Nephron (organoid): ENCODE measurements at regions not wholly inside any gene's neighbourhood (a gene's known extent, or its start where the extent isn't known, plus 50 kb on each side); places are given as distances from the start of the nearest gene placed in this dataset.

Experiments
- H3K27ac Mint-ChIP-seq, 3 experiments: 2 replicates each; pipeline ENCODE4 v1.8.0; 2020; ENCODE audit warnings: mixed read lengths in 3 of 3, mild to moderate bottlenecking in 2 of 3, moderate library complexity in 1 of 3
- H3K27me3 Mint-ChIP-seq: 2 replicates; pipeline ENCODE4 v1.8.0; 2021; ENCODE audit warnings: low read depth, mild to moderate bottlenecking, moderate library complexity, mixed read lengths
- H3K36me3 Mint-ChIP-seq: 2 replicates; pipeline ENCODE4 v1.8.0; 2020; ENCODE audit warnings: low read depth, mixed read lengths
- H3K4me1 Mint-ChIP-seq: 2 replicates; pipeline ENCODE4 v1.8.0; 2020; ENCODE audit warnings: mixed read lengths
- H3K4me3 Mint-ChIP-seq, 3 experiments: 2 replicates each; pipeline ENCODE4 v1.8.0; 2020; ENCODE audit warnings: mild to moderate bottlenecking in 3 of 3, mixed read lengths in 3 of 3, moderate library complexity in 2 of 3
- H3K9me3 Mint-ChIP-seq: 2 replicates; pipeline ENCODE4 v1.8.0; 2020; ENCODE audit warnings: mixed read lengths
- CTCF ChIP-seq, 3 experiments: fragments of 200-600 bp; sonication (generic); IDR thresholded peaks; one replicate each; pipeline ENCODE4 v1.5.0; 2021; ENCODE audit warnings: antibody characterized with exemption in 3 of 3; ENCODE audit not compliant: unreplicated experiment in 3 of 3

- Mint-ChIP-seq H3K27ac (no peak overlapping the region), H3K27me3 (peaks cover 6% of the 10 kb centered on the region), H3K4me1 (peaks cover 6% of the 10 kb centered on the region), H3K36me3 (no peaks in the 10 kb centered on the region), H3K4me3 (no peak overlapping the region), H3K9me3 (peaks cover 17% of the 10 kb centered on the region)
- no peak for TF ChIP-seq CTCF (IDR thresholded peaks at IDR 0.05; ENCODE audit: unreplicated experiment in 3 of 3)
These were observed 347.2 kb upstream of the TRIB2 start for GRCh38 chr2:12369566-12369965.

GRCh38 chr2:12376025-12376424, 340.7 kb upstream of the TRIB2 start:
- Mint-ChIP-seq H3K27me3 (peaks cover 6% of the 10 kb centered on the region), H3K9me3 (no peaks in the 10 kb centered on the region), H3K27ac (no peak overlapping the region), H3K4me1 (no peaks in the 10 kb centered on the region), H3K36me3 (no peaks in the 10 kb centered on the region), H3K4me3 (no peak overlapping the region)
- no peak for TF ChIP-seq CTCF (IDR thresholded peaks at IDR 0.05; ENCODE audit: unreplicated experiment in 3 of 3)

- Mint-ChIP-seq H3K4me1 (no peaks in the 10 kb centered on the region), H3K36me3 (no peaks in the 10 kb centered on the region), H3K27ac (no peak overlapping the region), H3K4me3 (no peak overlapping the region), H3K9me3 (peaks cover 3% of the 10 kb centered on the region), H3K27me3 (peaks cover 2% of the 10 kb centered on the region)
- no peak for TF ChIP-seq CTCF (IDR thresholded peaks at IDR 0.05; ENCODE audit: unreplicated experiment in 3 of 3)
These were observed 337.6 kb upstream of the TRIB2 start for GRCh38 chr2:12379143-12379542.

GRCh38 chr2:12381543-12382325, 335.0 kb upstream of the TRIB2 start:
- no peak overlapping the region for H3K4me3 Mint-ChIP-seq
- H3K27me3 Mint-ChIP-seq: no peaks in the 10 kb centered on the region
- peaks cover 3% of the 10 kb centered on the region for H3K9me3 Mint-ChIP-seq
- no peaks in the 10 kb centered on the region for H3K36me3 Mint-ChIP-seq
- H3K27ac Mint-ChIP-seq: no peak overlapping the region
- no peaks in the 10 kb centered on the region for H3K4me1 Mint-ChIP-seq
- no peak for TF ChIP-seq CTCF (IDR thresholded peaks at IDR 0.05; ENCODE audit: unreplicated experiment in 3 of 3)

GRCh38 chr2:12382366-12382765, 334.4 kb upstream of the TRIB2 start:
- no peaks in the 10 kb centered on the region for H3K27me3 Mint-ChIP-seq
- no peak for TF ChIP-seq CTCF (IDR thresholded peaks at IDR 0.05; ENCODE audit: unreplicated experiment in 3 of 3)
- H3K4me3 Mint-ChIP-seq: no peak overlapping the region

More at GRCh38 chr2:12382366-12382765, 334.4 kb upstream of the TRIB2 start:
- Mint-ChIP-seq H3K27ac (no peak overlapping the region), H3K36me3 (no peaks in the 10 kb centered on the region), H3K4me1 (no peaks in the 10 kb centered on the region), H3K9me3 (peaks cover 3% of the 10 kb centered on the region)
